ENCODE measurements at regions not wholly inside any gene's neighbourhood (a gene's known extent, or its start where the extent isn't known, plus 50 kb on each side); places are given as distances from the start of the nearest gene placed in this dataset.

GRCh38 chr3:148158210-148158609 is 539.5 kb upstream of the AGTR1 start:
- TF ChIP-seq, protein P1, sequence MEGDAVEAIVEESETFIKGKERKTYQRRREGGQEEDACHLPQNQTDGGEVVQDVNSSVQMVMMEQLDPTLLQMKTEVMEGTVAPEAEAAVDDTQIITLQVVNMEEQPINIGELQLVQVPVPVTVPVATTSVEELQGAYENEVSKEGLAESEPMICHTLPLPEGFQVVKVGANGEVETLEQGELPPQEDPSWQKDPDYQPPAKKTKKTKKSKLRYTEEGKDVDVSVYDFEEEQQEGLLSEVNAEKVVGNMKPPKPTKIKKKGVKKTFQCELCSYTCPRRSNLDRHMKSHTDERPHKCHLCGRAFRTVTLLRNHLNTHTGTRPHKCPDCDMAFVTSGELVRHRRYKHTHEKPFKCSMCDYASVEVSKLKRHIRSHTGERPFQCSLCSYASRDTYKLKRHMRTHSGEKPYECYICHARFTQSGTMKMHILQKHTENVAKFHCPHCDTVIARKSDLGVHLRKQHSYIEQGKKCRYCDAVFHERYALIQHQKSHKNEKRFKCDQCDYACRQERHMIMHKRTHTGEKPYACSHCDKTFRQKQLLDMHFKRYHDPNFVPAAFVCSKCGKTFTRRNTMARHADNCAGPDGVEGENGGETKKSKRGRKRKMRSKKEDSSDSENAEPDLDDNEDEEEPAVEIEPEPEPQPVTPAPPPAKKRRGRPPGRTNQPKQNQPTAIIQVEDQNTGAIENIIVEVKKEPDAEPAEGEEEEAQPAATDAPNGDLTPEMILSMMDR (IDR thresholded peaks at IDR 0.05), result no peak
- no peak for TF ChIP-seq POLR2AphosphoS5 (IDR thresholded peaks at IDR 0.05; ENCODE audit: low read depth, low read length)
- TF ChIP-seq REST (IDR thresholded peaks at IDR 0.05; ENCODE audit: insufficient read depth in 1 of 2, low read depth in 2 of 2, low read length in 1 of 2), result no peak
- no peak for TF ChIP-seq TCF7L2 (IDR thresholded peaks at IDR 0.05; ENCODE audit: low read depth, low read length)
- TF ChIP-seq SIN3A (IDR thresholded peaks at IDR 0.05; ENCODE audit: borderline replicate concordance, insufficient read depth, low read depth, low read length), result no peak

All from Panc1 (cell line).